Vagina (tissue), 2 donors: ENCODE measurements at regions not wholly inside any gene's neighbourhood (a gene's known extent, or its start where the extent isn't known, plus 50 kb on each side); places are given as distances from the start of the nearest gene placed in this dataset.
A peak's percentile ranks its signal among the peaks of the same experiment; 100 is the strongest.

Experiments used
- DNase-seq, 2 donors: peaks; one replicate each; pipeline ENCODE4 v3.0.0-alpha.2; 2017; ENCODE audit errors: extremely low spot score in 2 of 2
- H3K27ac ChIP-seq: fragments of 200-600 bp; sonication (generic); one replicate; pipeline ENCODE4 v1.5.1; 2019
- H3K27me3 ChIP-seq: fragments of 200-600 bp; sonication (generic); one replicate; pipeline ENCODE4 v1.5.1; 2019
- H3K36me3 ChIP-seq, 2 donors: fragments of 200-600 bp; sonication (generic); one replicate each; pipeline ENCODE4 v1.5.1; 2017 to 2019
- H3K4me1 ChIP-seq: fragments of 200-600 bp; sonication (generic); one replicate; pipeline ENCODE4 v1.5.1; 2019
- H3K4me3 ChIP-seq, 2 donors: fragments of 200-600 bp; sonication (generic); 1 replicate in 1 of 2; 2 replicates in 1 of 2; pipeline ENCODE4 v1.5.1; 2016 to 2019
- H3K9me3 ChIP-seq: fragments of 200-600 bp; sonication (generic); one replicate; pipeline ENCODE4 v1.5.1; 2019
- CTCF ChIP-seq, 3 experiments: fragments of 450-650 bp in 2 of 3; fragments of 200-600 bp in 1 of 3; sonication (generic) in 1 of 3; IDR thresholded peaks; one replicate each; pipeline ENCODE4 v1.5.1; 2017 to 2019; ENCODE audit warnings: antibody characterized with exemption in 3 of 3, mild to moderate bottlenecking in 2 of 3, moderate library complexity in 2 of 3
- POLR2A ChIP-seq, 2 donors: fragments of 450-650 bp; IDR thresholded peaks; one replicate each; pipeline ENCODE4 v1.6.1; 2017; ENCODE audit warnings: antibody characterized with exemption in 2 of 2, mild to moderate bottlenecking in 2 of 2, moderate library complexity in 2 of 2
- POLR2AphosphoS5 ChIP-seq, 2 donors: sonication (generic); formaldehyde crosslinking; IDR thresholded peaks; one replicate each; pipeline ENCODE4 v1.9.0; 2017; ENCODE audit warnings: antibody characterized with exemption in 2 of 2, mild to moderate bottlenecking in 2 of 2, low read depth in 1 of 2; ENCODE audit not compliant: insufficient read depth in 1 of 2
- intact Hi-C: fragments of 100-400 bp; cut with DNase I; formaldehyde crosslinking; loops from one replicate; pipeline ENCODE4 v1.15.1; 2023

- no peak overlapping the region for H3K27ac ChIP-seq
- no peak for DNase-seq
- H3K36me3 ChIP-seq: no peaks in the 10 kb centered on the region
- H3K4me3 ChIP-seq: no peak overlapping the region
- H3K9me3 ChIP-seq: no peaks in the 10 kb centered on the region
- no peaks in the 10 kb centered on the region for H3K27me3 ChIP-seq
- H3K4me1 ChIP-seq: no peaks in the 10 kb centered on the region
- intact Hi-C loops: no loop called here
- TF ChIP-seq POLR2AphosphoS5 (IDR thresholded peaks at IDR 0.05; ENCODE audit: insufficient read depth in 1 of 2, low read depth in 1 of 2) (no peak), CTCF (IDR thresholded peaks at IDR 0.05) (peak in 1 of 3 experiments; percentile 15)
Measured at GRCh38 chr10:5305374-5305773, 59.4 kb upstream of the UCN3 start.

- Histone ChIP-seq H3K9me3 (no peaks in the 10 kb centered on the region), H3K4me1 (no peaks in the 10 kb centered on the region), H3K27ac (no peak overlapping the region), H3K36me3 (no peaks in the 10 kb centered on the region), H3K4me3 (no peak overlapping the region), H3K27me3 (no peaks in the 10 kb centered on the region)
- TF ChIP-seq POLR2AphosphoS5 (IDR thresholded peaks at IDR 0.05; ENCODE audit: insufficient read depth in 1 of 2, low read depth in 1 of 2): no peak
- no peak for TF ChIP-seq POLR2A (IDR thresholded peaks at IDR 0.05)
- no peak for TF ChIP-seq CTCF (IDR thresholded peaks at IDR 0.05)
- DNase-seq: no peak
- intact Hi-C loops: no loop called here
Measured at GRCh38 chr10:5310914-5311313, 53.9 kb upstream of the UCN3 start.

GRCh38 chr10:5311617-5312016, 53.1 kb upstream of the UCN3 start:
- TF ChIP-seq CTCF (IDR thresholded peaks at IDR 0.05) (no peak), POLR2A (IDR thresholded peaks at IDR 0.05) (no peak), POLR2AphosphoS5 (IDR thresholded peaks at IDR 0.05; ENCODE audit: insufficient read depth in 1 of 2, low read depth in 1 of 2) (no peak)
- no peaks in the 10 kb centered on the region for H3K36me3 ChIP-seq
- H3K9me3 ChIP-seq: no peaks in the 10 kb centered on the region
- no peaks in the 10 kb centered on the region for H3K4me1 ChIP-seq
- no peak for DNase-seq
- H3K27ac ChIP-seq: no peak overlapping the region
- H3K27me3 ChIP-seq: no peaks in the 10 kb centered on the region
- no peak overlapping the region for H3K4me3 ChIP-seq
- intact Hi-C loops: no loop called here

GRCh38 chr10:5314840-5315239, 49.9 kb upstream of the UCN3 start:
- Histone ChIP-seq H3K27me3 (no peaks in the 10 kb centered on the region), H3K4me1 (no peaks in the 10 kb centered on the region), H3K4me3 (no peak overlapping the region), H3K9me3 (no peaks in the 10 kb centered on the region), H3K27ac (no peak overlapping the region), H3K36me3 (no peaks in the 10 kb centered on the region)
- no peak for DNase-seq
- intact Hi-C loops: no loop called here
- TF ChIP-seq CTCF (IDR thresholded peaks at IDR 0.05) (no peak), POLR2AphosphoS5 (IDR thresholded peaks at IDR 0.05; ENCODE audit: insufficient read depth in 1 of 2, low read depth in 1 of 2) (no peak), POLR2A (IDR thresholded peaks at IDR 0.05) (no peak)
